Testis (tissue), 2 donors: ENCODE measurements at regions not wholly inside any gene's neighbourhood (a gene's known extent, or its start where the extent isn't known, plus 50 kb on each side); places are given as distances from the start of the nearest gene placed in this dataset.

Experiments
- POLR2A ChIP-seq: fragments of 450-650 bp; IDR thresholded peaks from one replicate; pipeline ENCODE4 v1.6.1; 2017; ENCODE audit warnings: antibody characterized with exemption, mild to moderate bottlenecking, moderate library complexity
- TF ChIP-seq, protein P1 (sequence below), 3 experiments: fragments of 450-650 bp in 2 of 3; fragments of 200-600 bp in 1 of 3; sonication (generic) in 1 of 3; IDR thresholded peaks; one replicate each; pipeline ENCODE4 v1.5.1; 2016 to 2019; ENCODE audit warnings: antibody characterized with exemption in 3 of 3, mild to moderate bottlenecking in 2 of 3, moderate library complexity in 1 of 3

DNA sequence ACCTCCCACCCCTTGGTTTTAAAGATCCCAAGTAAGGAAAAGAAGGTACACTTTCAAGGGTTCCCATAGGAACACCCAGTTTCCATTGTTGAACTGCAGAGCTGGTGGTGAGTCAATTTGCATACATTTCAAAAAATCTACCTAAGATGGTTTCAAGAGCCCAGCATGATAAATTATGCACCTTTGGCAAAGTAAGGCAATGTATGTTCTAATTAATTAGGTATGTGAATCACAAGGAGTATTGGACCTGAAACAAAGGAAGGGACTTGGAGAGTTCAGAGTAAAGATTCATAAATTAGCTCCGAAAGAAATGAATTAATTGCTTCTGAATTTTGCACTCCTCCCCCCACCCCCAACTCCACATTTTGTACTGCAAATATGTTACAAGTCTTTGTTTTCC is 459.7 kb downstream of the LRATD1 start:
- TF ChIP-seq, protein P1, sequence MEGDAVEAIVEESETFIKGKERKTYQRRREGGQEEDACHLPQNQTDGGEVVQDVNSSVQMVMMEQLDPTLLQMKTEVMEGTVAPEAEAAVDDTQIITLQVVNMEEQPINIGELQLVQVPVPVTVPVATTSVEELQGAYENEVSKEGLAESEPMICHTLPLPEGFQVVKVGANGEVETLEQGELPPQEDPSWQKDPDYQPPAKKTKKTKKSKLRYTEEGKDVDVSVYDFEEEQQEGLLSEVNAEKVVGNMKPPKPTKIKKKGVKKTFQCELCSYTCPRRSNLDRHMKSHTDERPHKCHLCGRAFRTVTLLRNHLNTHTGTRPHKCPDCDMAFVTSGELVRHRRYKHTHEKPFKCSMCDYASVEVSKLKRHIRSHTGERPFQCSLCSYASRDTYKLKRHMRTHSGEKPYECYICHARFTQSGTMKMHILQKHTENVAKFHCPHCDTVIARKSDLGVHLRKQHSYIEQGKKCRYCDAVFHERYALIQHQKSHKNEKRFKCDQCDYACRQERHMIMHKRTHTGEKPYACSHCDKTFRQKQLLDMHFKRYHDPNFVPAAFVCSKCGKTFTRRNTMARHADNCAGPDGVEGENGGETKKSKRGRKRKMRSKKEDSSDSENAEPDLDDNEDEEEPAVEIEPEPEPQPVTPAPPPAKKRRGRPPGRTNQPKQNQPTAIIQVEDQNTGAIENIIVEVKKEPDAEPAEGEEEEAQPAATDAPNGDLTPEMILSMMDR (IDR thresholded peaks at IDR 0.05), result no peak
- TF ChIP-seq POLR2A, result no peak
